GM12864 (cell line): ENCODE measurements at regions not wholly inside any gene's neighbourhood (a gene's known extent, or its start where the extent isn't known, plus 50 kb on each side); places are given as distances from the start of the nearest gene placed in this dataset.

ENCODE experiments used
- DNase-seq: peaks from one replicate; pipeline ENCODE4 v3.0.0-alpha.2; 2011; ENCODE audit warnings: low read depth
- H3K4me3 ChIP-seq: 2 replicates; pipeline ENCODE4 v1.5.1; 2011; ENCODE audit warnings: mild to moderate bottlenecking, low read depth, low read length, control low read depth
- TF ChIP-seq, protein P1 (sequence below): IDR thresholded peaks from 2 replicates; pipeline ENCODE4 v1.5.1; 2011; ENCODE audit warnings: low read depth, mild to moderate bottlenecking, moderate library complexity, low read length, control low read depth, inconsistent platforms; ENCODE audit errors: missing control alignments

GRCh38 chr14:97718886-97719442 is 921.8 kb downstream of the VRK1 start:
- TF ChIP-seq, protein P1, sequence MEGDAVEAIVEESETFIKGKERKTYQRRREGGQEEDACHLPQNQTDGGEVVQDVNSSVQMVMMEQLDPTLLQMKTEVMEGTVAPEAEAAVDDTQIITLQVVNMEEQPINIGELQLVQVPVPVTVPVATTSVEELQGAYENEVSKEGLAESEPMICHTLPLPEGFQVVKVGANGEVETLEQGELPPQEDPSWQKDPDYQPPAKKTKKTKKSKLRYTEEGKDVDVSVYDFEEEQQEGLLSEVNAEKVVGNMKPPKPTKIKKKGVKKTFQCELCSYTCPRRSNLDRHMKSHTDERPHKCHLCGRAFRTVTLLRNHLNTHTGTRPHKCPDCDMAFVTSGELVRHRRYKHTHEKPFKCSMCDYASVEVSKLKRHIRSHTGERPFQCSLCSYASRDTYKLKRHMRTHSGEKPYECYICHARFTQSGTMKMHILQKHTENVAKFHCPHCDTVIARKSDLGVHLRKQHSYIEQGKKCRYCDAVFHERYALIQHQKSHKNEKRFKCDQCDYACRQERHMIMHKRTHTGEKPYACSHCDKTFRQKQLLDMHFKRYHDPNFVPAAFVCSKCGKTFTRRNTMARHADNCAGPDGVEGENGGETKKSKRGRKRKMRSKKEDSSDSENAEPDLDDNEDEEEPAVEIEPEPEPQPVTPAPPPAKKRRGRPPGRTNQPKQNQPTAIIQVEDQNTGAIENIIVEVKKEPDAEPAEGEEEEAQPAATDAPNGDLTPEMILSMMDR = no peak
- H3K4me3 ChIP-seq = no peak overlapping the region
- DNase-seq = no peak

DNA sequence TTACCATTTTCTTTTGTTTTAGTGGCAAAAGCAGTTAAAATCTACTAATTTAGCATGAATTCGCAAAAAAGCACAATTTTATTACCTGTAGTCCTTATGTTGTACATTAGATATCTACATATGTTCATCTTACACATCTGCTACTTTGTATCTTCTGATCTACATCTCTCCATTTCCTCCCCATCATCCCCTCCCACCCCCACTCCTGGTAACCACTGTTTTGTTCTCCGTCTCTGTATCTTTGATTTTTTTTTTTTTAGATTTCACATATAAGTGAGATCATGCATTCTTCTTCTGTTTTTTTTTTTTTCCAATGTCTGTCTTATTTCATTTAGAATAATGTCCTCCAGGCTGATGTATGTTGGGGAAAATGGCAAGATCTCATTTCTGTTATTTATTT is 922.7 kb downstream of the VRK1 start:
- DNase-seq = no peak
- no peak overlapping the region for H3K4me3 ChIP-seq
- TF ChIP-seq, protein P1 = no peak

DNA sequence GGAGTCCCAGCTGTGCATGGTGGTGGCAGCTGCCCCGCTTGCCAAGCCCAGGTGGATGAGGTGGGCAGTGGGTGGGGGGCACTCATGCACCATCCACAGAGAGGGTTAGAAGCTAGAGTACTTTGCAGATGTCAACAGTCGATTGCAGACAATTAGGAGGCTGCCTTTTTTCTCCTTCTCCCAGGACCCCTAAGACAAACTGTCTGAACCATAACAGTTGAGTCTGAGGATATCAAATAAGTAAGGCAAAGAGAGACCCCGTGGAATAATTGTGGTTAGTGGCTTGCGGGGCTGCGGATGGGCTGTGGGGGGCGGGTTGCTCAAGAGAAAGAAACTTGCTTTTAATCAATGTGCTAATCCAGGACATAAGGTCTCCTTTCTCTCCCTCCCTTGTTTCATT is 926.2 kb downstream of the VRK1 start:
- TF ChIP-seq, protein P1 = no peak
- DNase-seq = no peak
- H3K4me3 ChIP-seq = no peak overlapping the region

- DNase-seq = no peak
- TF ChIP-seq, protein P1 = no peak
- H3K4me3 ChIP-seq = no peak overlapping the region
Measured at GRCh38 chr14:97723819-97724218, 926.6 kb downstream of the VRK1 start.

DNA sequence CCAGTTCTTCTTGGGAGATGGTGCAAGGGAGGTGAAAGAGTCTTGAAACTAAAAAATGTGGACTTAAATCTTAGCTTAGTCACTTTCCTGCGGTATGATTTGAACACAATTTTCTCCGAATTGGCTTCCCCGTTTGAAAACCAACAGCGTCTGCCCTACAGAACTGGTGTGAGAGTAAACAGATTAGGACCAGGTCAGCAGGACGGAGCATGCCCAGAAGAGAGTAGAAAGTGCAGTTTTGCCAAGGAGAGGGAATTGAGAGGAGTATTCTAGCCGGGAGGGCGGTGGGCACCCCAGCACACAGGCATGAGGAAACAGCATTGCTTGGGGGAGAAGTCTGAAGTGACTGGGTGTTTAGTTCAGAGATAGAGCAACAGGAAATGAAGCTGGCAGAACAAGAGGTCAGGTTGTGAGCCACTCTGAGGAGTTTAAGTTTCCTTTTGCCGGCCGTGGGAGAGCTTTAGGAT is 927.1 kb downstream of the VRK1 start:
- DNase-seq = no peak
- H3K4me3 ChIP-seq = no peak overlapping the region
- TF ChIP-seq, protein P1 = no peak

- no peak overlapping the region for H3K4me3 ChIP-seq
- no peak for DNase-seq
- TF ChIP-seq, protein P1 = no peak
Measured at GRCh38 chr14:97726676-97727075, 929.5 kb downstream of the VRK1 start.

DNA sequence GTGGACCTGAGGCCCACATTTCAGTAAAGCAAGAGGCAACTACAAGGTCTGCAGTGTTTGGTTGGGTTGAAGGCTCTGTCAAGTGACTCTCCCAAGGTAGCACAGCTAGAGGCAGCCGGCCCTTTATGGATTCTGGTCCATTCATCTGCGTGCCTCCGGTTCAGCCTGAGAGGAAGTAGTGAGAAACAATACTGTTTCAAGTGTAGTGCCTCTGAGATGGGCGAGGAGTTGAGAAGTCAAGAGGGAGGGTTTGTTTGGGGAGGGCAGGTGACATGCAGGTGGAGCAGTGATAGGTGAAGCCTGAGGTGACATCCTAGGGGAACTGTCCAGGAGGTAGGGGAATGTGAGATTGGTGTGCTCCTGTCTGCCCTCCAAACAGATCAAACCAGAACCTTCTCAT is 933.5 kb downstream of the VRK1 start:
- no peak for DNase-seq
- TF ChIP-seq, protein P1 = no peak
- H3K4me3 ChIP-seq = no peak overlapping the region
